ENCODE measurements at regions not wholly inside any gene's neighbourhood (a gene's known extent, or its start where the extent isn't known, plus 50 kb on each side); places are given as distances from the start of the nearest gene placed in this dataset.

GRCh38 chr4:11106759-11107158, 321.9 kb downstream of the HS3ST1 start:
- TF ChIP-seq CTCF (conservative IDR thresholded peaks at IDR 0.05; ENCODE audit: low read depth, low read length) (no peak), EZH2 (IDR thresholded peaks at IDR 0.05; ENCODE audit: borderline replicate concordance, low read depth, low read length, poor library complexity, severe bottlenecking) (no peak)

Data from A673 (cell line).